HPDE6-E6E7 (cell line): ENCODE measurements at regions not wholly inside any gene's neighbourhood (a gene's known extent, or its start where the extent isn't known, plus 50 kb on each side); places are given as distances from the start of the nearest gene placed in this dataset.
"Not testable (repeated sequence)": the region's sequence is repeated elsewhere in the genome, so short reads cannot be mapped to it uniquely, and the experiment has no call there.

Source experiments
- DNase-seq: peaks from one replicate; pipeline ENCODE4 v3.0.0; 2011; ENCODE audit warnings: missing footprints; ENCODE audit errors: extremely low spot score

GRCh38 chr1:242813490-242814091 is 289.1 kb upstream of the PLD5 start:
- no peak for DNase-seq

- peak; percentile 21 for DNase-seq
Observed at GRCh38 chr1:242811092-242811840, 286.8 kb upstream of the PLD5 start.

- DNase-seq, result no peak
Observed at GRCh38 chr1:242806324-242806723, 281.8 kb upstream of the PLD5 start.

- not testable (repeated sequence) for DNase-seq
Observed at GRCh38 chr1:242805360-242805759, 280.9 kb upstream of the PLD5 start.

GRCh38 chr1:242802973-242803372 is 278.5 kb upstream of the PLD5 start:
- DNase-seq, result no peak

GRCh38 chr1:242800521-242800920 is 276.0 kb upstream of the PLD5 start:
- DNase-seq, result no peak

GRCh38 chr1:242797856-242798255 is 273.4 kb upstream of the PLD5 start:
- no peak for DNase-seq

GRCh38 chr1:242788771-242789170 is 264.3 kb upstream of the PLD5 start:
- DNase-seq, result no peak

GRCh38 chr1:242787968-242788367 is 263.5 kb upstream of the PLD5 start:
- no peak for DNase-seq

GRCh38 chr1:242784807-242785206 is 260.3 kb upstream of the PLD5 start:
- no peak for DNase-seq

- no peak for DNase-seq
Observed at GRCh38 chr1:242784084-242784483, 259.6 kb upstream of the PLD5 start.

GRCh38 chr1:242774256-242774655 is 249.8 kb upstream of the PLD5 start:
- no peak for DNase-seq

- no peak for DNase-seq
Observed at GRCh38 chr1:242770366-242770765, 245.9 kb upstream of the PLD5 start.

- no peak for DNase-seq
Observed at GRCh38 chr1:242764161-242764560, 239.7 kb upstream of the PLD5 start.

- no peak for DNase-seq
Observed at GRCh38 chr1:242761556-242761955, 237.1 kb upstream of the PLD5 start.

- no peak for DNase-seq
Observed at GRCh38 chr1:242754926-242755325, 230.4 kb upstream of the PLD5 start.

GRCh38 chr1:242754125-242754524 is 229.6 kb upstream of the PLD5 start:
- DNase-seq, result no peak

- no peak for DNase-seq
Observed at GRCh38 chr1:242747233-242747632, 222.7 kb upstream of the PLD5 start.

GRCh38 chr1:242745079-242745478 is 220.6 kb upstream of the PLD5 start:
- no peak for DNase-seq

GRCh38 chr1:242743983-242744780 is 219.7 kb upstream of the PLD5 start:
- DNase-seq, result no peak

GRCh38 chr1:242738702-242739645 is 214.5 kb upstream of the PLD5 start:
- DNase-seq, result no peak

- DNase-seq, result no peak
Observed at GRCh38 chr1:242736611-242737010, 212.1 kb upstream of the PLD5 start.
